Fibroblast of skin of right biceps (primary cell): ENCODE measurements at regions not wholly inside any gene's neighbourhood (a gene's known extent, or its start where the extent isn't known, plus 50 kb on each side); places are given as distances from the start of the nearest gene placed in this dataset.
A peak's percentile ranks its signal among the peaks of the same experiment; 100 is the strongest.
"Not testable (repeated sequence)": the region's sequence is repeated elsewhere in the genome, so short reads cannot be mapped to it uniquely, and the experiment has no call there.

ENCODE experiments used
- DNase-seq: peaks from one replicate; pipeline ENCODE4 v3.0.0-alpha.2; 2013

DNA sequence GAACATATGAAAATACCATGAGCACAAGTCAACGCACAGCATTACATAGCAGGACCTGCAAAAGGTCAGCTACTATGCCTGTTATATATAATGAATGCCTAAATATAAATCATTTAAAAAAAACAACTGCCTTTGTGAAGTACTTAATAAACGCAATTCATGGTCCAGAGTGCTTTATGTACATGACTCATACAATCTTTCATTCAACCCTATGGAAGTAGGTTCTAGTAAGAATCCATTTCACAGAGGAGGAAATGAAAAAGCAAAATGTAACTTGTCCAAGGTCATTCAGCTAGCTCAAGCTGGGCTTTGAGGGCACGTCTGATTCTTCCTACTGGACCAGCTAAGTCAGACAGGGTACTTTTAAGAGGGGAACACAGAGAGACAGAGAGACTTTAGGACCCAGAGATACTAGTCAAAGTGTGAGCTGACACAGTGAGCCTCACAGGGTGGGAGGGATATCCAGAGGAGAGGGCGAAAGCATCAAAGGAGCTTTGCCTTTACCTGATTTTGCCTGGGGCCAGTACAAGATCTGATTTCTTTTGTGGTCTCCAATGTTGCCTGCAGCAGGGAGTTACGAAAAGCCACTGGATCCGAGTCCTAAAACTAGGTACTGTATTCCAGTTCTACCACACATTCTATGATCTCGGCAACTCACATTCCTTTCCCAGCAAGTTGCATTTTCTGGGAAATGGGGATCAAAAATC, 83.4 kb upstream of the ZFHX3 start:
- no peak for DNase-seq

DNA sequence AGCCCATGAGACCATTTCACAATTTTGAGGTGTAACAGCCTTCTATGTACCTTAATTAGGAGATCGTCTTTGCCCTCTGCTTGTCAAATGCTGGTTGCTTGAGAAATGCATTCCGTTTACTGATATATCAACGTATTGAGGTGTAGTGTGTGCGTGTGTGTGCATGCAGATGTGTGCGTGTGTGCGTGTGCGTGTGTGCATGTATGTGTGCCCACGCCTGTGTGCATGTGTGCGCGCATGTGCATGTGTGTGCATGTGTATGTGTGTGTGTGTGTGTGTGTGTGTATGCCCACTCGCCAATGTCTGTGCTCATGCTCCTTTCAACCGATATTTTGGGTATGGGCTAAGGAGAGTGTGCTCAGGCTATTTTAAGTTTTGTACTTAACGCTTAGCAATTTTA, 81.5 kb upstream of the ZFHX3 start:
- DNase-seq = no peak

DNA sequence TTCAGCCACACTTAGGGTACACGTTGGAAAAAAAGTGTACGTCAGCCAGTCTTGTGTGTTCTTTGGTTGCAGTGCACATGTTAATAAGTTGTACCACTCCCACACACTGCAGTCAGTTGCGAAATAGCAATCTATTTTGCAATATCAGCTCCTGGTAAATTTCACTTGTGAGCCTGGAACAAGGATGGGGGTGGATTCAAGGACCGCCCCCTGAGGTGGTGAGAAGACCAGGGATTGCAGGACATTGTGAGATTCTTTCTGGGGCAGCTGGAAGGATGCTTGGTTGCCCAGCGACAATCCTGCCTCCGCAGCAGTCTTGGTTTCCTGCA, 78.6 kb upstream of the ZFHX3 start:
- peak; percentile 70 for DNase-seq

DNA sequence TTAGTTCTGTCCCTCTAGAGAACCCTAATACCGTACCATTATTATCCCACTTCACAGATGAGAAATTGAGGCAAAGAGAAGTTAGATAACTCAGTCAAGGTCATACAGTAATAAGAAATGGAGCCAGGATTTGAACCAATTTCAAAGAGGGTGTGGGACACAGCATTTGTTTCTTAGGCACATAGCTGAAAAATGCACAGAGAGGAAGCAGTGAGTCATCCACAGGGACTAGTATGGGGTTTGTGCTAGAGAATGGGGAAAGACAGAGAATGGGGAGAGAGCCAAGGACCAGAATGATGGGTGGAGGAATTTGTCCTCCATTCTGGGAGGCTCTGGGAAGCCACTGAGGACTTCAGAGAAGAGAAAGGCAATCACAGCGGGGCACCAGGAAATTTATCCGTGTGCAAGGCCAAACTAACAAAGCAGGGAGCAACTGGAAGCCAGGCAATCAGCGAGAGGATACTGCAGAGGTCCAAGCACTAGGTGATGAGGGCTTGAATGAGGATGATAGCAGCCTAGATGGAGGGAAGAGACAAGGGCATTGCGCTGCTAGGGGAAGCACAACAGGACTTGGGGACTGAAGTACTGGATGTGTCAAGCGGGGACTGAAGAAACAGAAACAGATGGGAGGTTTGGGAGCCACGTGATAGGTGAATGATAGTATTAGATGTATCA, 78.1 kb upstream of the ZFHX3 start:
- peak; percentile 82 for DNase-seq

DNA sequence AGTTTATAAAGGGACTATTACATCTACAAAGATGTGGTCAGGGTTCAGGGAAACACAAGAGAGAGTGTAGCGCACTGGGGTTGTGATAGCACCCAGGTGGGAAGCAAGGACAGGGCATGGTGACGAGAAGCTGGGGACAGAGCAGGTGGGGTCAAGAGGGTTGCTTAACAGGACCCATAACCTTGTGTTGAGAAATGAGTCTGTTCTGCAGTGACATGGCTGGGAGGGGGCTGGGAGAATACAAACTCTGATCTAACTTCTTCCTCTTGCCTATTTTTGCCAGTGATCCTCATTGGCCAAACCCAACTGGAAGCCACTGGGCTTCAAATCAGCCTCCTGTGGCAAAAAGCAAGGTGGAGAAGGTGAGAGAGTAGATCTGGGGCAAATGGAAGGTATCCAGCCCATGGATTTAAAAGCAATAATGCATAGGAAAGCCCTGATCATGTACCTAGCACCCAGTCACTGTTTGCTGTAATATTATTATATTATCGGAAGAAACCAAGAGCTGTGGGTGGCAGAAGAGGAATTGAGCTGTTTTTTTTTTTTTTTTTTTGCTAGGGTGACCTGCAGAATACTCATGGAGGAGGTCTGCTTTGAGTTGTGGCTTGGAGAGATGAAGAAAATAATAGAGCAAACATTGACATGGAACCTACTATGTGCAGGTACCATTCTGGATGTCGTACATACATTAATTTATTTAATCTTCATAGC, 76.9 kb upstream of the ZFHX3 start:
- no peak for DNase-seq

DNA sequence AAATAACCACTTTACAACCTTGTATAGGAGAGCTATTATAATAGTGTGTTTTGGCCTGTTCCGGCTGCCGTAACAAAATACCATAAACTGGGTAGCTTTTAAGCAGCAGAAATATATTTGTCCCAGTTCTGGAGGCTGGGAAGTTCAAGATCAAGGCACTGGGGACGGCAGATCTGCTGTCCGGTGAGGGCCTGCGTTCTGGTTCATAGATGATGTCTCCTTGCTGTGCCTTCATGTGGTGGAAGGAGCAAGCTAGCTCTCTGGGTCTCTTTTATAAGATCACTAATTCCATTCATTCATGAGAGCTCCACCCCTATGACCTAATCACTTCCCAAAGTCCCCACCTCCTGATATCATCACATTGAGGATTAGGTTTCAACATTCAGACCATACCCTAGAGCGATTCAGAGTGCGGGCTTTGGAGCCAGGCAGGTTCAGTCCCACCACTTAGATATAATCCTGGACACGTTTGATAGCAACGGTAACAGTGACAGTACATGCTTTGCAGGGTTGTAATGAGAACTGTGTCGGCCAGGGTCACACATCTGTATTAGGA, 76.2 kb upstream of the ZFHX3 start:
- DNase-seq = no peak

DNA sequence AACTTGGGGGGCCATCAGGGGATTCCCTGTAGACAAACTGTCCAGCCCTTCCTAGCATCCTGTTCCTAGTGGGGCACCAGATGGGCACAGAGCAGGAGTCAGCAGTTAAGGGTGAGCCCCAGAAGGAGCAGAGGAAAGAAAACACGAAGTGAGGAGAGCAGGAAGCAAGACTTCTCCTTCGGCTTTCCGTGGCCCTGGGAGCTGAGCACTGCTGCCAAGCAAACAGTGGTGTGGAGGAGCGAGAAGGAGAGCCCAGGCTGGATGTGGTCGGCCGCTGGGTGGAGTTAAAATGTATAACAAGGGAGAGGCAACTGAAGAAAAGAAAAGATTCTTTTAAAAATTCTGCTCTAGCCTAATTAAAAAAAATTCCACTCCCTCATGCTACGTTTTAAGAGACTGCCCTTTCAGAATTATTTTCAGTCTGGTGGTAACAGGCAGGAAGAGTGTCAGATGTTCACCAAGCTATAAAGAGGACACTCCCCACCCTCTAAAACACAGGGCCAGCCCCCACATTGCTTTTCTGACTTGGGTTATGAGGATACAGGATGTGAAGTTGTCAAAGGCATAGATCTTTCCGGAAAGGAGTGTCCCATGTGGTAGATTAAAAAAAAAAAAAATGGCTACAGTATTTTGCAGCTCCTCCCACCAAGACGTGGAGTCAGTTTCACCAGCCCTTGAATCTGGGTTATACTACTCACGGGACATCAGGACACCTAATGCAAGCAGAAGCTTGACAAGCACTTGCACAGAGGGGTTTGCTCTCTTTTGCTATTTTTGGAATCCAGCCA, 74.9 kb upstream of the ZFHX3 start:
- peak; percentile 17 for DNase-seq

DNA sequence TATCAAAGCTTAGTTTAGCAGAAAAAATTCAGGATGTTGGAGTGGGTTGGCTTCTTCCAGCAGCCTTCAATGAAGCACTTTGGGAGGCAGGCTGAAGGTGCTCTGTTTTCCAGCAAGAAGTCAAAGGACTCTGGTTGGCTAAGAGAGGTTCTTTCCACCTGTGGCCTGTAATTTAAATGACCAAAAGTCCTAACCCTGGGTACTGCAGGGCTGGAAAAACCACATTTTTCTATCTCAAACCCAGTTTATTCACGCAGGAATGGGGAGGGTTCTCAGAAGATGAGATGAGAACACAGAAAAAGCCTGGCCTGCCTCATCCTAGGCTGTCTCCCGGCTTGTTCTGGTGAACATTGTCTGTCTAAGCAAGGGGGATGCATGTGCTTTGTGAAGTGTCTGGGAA, 68.6 kb upstream of the ZFHX3 start:
- no peak for DNase-seq

DNA sequence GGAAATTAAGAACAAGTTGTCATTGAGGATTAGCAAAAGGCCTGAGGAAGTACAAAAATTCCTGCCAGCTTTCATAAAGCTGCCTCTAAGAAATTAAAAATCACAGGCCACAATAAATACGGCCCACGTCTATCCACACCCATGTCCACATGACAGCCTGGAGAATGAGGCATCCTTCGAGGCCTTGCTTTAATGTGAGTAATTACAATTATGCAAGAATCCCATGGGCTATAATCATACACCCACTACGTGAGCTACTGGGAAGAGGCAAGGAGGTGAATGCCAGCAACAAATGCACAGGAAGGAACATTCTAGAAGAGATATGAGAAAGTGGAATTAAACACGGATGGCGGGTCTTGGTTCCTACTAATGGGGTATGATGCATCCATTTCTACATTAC, 65.4 kb upstream of the ZFHX3 start:
- peak; percentile 8 for DNase-seq

DNA sequence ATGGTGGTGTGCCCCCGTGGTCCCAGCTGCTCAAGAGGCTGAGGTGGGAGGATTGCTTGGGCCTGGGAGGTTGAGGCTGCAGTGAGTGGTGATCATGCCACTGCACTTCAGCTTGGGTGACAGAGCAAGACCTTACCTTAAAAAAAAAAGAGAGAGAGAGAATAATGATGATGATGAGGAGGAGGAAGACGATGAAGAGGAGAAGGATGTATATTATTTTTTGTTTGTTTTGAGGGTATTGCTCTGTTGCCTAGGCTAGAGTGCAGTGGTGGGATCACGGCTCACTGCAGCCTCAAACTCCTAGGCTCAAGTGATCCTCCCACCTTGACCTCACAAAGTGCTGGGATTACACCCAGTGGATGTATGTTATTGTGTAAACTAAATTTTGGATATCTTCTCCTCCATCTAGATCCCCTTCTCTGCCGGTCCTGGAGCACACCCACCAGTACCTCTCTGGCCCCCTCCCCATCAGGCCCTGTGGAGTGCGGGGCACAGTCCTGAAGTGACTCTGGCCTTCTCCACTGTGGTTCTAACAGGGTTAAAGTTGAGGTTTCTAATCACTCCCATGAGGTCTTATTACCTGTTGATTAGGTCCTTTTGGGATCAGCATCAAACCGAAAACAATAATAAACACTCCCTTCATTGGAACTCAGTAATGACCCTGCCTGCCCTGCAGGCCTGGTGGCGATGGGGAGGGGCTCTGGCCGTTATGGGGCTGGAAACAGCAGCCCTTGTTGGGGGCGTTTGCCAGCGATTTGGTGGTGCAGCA, 60.5 kb upstream of the ZFHX3 start:
- no peak for DNase-seq

DNA sequence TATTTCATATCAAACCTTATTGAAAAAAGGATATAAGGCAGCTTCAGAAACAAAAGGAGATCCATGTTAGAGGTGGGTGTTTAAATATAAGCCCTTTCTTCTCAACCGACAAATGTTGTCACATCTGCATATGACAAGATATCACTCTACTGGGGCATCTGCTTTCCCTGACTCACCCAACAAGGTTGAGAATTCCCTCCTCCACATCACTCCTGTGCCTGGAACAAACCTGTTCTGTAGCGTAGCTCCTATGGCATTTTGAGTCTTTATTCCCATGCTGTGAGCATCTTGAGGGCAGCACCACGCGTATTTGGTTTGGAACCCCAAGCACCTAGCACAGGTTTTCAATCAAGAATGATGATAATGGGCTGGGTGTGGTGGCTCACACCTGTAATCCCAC, 59.4 kb upstream of the ZFHX3 start:
- no peak for DNase-seq

DNA sequence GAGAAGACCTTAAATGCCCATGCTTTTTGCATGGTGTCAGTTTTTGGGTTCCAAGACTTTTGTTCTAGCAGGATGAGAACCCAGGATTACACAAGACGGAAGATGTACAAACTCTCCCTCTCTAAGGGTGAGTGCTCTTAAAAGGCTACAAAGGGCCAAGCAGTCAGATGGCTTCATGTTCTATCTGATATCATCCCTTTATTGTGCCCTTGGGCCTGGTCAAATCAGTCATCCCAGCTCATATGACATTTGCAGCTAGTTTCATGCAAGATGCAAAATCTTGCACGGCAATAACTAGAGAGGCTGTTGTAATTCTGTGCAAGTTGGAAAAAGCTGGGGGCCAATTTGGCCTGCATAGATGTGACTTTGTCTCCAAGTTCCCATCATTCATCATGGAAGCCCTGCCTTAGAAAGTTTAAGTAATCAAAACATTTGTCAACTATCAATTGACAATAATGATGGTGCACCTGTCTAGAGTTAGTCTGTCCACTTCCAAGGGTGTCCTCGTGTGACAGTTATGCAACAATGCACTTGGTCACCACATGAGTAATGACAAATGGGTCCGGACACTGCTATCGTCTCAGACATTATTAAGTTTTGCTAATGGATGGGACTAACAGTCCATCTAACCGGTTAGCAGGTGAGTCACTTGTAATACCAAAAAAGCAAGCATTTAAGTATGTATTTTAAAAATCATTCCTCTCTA, 58.6 kb upstream of the ZFHX3 start:
- DNase-seq = no peak

DNA sequence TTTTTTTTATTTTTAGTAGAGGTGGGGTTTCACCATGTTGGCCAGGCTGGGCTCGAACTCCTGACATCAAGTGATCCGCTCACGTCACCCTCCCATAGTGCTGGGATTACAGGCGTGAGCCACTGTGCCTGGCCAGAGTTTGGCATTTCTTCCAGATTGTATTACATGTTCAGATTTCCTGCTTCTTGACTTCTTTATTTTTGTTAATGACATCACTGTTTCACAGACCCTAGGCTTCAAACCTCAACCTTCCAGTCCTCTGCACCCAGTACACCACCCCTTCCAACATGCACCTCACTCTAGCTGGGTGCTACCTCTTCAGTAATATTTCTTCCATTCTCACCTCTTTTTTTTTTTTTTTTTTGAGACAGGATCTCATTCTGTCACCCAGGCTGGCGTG, 53.6 kb upstream of the ZFHX3 start:
- no peak for DNase-seq

DNA sequence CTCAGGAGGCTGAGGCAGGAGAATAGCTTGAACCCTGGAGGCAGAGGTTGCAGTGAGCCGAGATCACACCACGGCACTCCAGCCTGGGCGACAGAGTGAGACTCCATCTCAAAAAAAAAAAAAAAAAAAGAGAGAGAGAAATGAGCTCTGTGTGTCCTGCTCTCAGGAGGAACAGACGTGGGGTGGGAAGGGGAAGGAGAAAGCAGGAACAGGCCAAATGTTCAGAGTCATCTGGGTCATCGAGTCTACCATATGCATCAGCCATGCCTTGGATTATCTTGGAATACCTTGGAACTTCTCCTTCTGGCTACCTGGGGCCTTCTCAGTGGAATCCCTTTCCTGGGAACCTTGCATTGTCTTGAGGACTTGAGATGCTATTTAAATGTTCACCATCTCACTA, 51.7 kb upstream of the ZFHX3 start:
- DNase-seq = not testable (repeated sequence)
